DND-41 (cell line): ENCODE measurements at regions not wholly inside any gene's neighbourhood (a gene's known extent, or its start where the extent isn't known, plus 50 kb on each side); places are given as distances from the start of the nearest gene placed in this dataset.

ENCODE experiments used
- EZH2 ChIP-seq: IDR thresholded peaks from 3 replicates; pipeline ENCODE4 v1.6.1; 2012; ENCODE audit warnings: borderline replicate concordance, low read depth, mild to moderate bottlenecking, moderate library complexity, low read length, inconsistent platforms; ENCODE audit not compliant: severe bottlenecking
- TF ChIP-seq, protein P1 (sequence below): IDR thresholded peaks from 2 replicates; pipeline ENCODE4 v1.5.1; 2012; ENCODE audit warnings: borderline replicate concordance, low read length, moderate library complexity, mild to moderate bottlenecking; ENCODE audit not compliant: poor library complexity, severe bottlenecking; ENCODE audit errors: extremely low read depth

DNA sequence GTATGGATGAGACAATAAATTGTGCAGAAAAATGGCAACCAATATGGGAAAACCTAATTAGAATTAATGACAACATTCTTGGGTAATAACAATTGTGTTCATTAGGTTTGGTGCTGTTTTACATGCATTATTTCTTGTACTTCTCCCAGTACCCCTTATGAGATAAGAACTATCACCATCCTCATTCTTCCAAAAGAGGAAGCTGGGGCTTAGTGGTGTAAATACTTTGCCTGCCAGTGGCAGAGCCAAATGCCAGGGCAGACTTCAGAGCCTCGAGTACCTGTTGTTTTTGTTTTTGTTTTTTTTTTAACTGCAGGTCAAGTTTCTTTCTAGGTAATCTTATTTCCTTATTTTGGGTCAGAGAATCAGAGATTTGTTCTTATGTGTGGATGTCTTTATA lies 206.4 kb downstream of the RHOU start:
- no peak for TF ChIP-seq EZH2
- TF ChIP-seq, protein P1, sequence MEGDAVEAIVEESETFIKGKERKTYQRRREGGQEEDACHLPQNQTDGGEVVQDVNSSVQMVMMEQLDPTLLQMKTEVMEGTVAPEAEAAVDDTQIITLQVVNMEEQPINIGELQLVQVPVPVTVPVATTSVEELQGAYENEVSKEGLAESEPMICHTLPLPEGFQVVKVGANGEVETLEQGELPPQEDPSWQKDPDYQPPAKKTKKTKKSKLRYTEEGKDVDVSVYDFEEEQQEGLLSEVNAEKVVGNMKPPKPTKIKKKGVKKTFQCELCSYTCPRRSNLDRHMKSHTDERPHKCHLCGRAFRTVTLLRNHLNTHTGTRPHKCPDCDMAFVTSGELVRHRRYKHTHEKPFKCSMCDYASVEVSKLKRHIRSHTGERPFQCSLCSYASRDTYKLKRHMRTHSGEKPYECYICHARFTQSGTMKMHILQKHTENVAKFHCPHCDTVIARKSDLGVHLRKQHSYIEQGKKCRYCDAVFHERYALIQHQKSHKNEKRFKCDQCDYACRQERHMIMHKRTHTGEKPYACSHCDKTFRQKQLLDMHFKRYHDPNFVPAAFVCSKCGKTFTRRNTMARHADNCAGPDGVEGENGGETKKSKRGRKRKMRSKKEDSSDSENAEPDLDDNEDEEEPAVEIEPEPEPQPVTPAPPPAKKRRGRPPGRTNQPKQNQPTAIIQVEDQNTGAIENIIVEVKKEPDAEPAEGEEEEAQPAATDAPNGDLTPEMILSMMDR: no peak
